SW480 (cell line): ENCODE measurements at regions not wholly inside any gene's neighbourhood (a gene's known extent, or its start where the extent isn't known, plus 50 kb on each side); places are given as distances from the start of the nearest gene placed in this dataset.
A peak's percentile ranks its signal among the peaks of the same experiment; 100 is the strongest.
"Not testable (repeated sequence)": the region's sequence is repeated elsewhere in the genome, so short reads cannot be mapped to it uniquely, and the experiment has no call there.

Experiments used
- DNase-seq: peaks from one replicate; pipeline ENCODE4 v3.0.0-alpha.2; 2016; ENCODE audit warnings: low spot score

GRCh38 chr17:5864741-5865657, 205.2 kb upstream of the WSCD1 start:
- DNase-seq = no peak

GRCh38 chr17:5866978-5867377, 203.2 kb upstream of the WSCD1 start:
- DNase-seq = no peak

- no peak for DNase-seq
Measured at GRCh38 chr17:5869041-5869745, 201.0 kb upstream of the WSCD1 start.

DNA sequence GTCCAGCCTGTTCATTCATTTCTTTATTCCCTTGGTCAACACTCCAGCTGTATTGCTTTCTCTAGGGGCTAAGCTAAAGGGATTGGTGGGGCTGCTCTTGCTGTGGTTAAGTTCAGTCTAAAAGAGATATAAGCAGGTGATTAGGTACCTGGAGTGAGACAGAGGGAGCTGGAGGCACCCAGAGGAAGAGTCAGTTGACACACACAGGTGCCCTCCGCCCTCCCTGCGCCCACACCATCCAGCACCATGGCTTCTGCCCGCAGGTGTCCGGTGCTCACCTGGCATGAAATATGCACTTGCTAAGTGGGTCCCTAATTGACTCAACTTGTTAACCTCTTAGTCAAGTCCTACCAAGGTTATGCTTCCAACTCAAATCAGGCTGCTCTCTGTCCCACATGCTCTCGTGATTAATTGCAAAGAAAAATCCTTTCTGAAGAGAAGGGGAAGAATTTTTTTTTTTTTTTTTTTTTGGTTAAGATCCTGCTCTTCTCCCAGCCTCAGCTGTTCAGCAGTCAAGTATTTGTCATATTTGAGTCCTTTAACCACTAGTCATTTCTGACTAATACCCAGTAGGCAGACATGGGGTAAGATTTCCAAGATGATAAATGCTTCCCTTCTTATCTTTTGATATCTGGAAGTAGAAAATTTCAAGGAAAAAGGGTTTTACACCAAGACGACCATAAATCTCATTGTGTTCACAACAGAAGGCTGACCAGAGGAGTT, 199.8 kb upstream of the WSCD1 start:
- DNase-seq = no peak

DNA sequence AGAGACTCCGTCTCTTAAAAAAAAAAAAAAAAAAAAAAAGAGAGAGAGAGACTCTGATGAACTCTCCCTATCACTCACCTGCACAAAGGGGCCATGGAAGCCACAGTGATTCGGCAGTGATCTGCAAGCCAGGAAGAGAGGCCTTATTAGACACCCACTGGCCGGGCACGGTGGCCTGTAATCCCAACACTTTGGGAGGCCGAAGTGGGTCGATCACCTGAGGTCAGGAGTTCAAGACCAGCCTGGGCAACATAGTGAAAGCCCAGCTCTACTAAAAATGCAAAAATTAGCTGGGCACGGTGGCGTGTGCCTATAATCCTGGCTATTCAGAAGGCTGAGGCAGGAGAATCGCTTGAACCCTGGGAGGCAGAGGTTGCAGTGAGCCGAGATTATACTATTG, 198.5 kb upstream of the WSCD1 start:
- no peak for DNase-seq

DNA sequence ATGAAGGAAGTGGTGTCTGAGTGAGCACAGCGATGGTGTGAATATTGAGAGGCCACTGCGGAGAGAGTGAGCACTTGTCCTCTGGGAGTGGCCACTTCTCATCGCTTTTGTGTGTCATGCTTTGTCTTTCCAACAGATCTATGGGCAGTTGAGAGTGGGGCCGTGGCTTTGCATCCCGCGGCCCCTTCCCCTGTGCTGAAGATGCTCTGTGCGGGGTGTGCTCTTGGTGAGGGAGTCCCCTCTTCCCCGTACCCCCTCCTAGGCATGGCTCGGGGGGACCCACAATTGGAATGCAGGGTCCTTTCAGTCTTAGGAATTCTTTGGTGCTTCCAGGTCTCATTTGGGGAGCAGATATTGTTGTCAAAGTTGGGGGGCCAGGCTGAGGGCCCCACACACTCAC, 197.3 kb upstream of the WSCD1 start:
- no peak for DNase-seq

DNA sequence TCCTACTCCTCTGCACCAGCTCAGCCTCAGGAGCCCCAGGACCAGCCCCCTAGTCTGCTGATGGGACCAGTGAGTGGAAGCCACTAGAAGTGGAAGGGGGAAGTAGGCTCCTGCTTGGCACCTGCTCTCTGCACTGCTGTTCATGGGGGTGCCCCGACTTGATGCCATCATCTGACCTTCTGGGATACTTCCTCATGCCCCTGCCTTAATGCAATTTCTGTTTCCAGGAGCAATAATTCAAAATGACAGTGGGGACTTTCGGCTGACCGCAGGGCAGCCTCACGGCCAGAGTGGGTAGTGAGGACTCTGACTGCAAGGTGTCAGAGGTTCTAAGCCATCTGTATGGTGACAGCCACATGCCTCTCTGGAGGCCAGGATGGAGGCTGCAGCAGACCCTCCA, 196.4 kb upstream of the WSCD1 start:
- no peak for DNase-seq

DNA sequence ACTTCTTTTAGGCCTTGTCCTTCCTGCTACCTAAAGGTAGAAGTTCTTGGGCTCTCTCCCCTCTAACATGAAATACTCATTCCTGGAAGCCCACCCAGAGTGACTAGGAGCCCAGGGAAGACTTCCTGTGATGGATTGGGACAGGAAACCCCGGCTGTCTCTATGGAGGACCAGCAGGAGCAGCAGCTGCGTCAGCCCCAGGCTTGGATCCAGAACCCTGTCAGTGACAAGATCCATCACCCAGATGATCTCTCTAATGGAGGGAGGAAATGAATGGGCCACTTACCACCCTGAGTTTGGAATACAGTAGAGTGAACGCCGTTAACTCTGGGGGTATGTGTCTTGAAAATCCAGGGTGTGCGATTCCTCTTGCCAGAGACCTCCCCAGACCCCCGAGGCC, 195.7 kb upstream of the WSCD1 start:
- DNase-seq = no peak

DNA sequence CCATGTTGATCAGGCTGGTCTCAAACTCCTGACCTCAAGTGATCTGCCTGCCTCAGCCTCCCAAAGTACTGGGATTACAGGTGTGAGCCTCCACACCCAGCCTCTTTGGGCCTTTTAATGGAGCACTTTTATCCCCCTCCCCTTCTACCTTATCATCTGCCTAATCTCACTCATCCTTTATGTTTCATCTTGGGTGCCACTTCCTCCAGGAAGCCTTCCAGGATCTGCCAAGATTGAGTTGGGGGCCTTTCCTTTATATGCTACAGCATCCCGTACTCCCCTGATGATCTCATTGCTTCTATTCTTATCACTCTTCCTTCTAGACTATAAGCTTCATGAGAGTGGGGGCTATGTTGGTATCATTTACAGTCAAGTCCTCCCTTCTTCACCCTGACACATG, 192.8 kb upstream of the WSCD1 start:
- no peak for DNase-seq

GRCh38 chr17:5877948-5878347, 192.2 kb upstream of the WSCD1 start:
- no peak for DNase-seq

DNA sequence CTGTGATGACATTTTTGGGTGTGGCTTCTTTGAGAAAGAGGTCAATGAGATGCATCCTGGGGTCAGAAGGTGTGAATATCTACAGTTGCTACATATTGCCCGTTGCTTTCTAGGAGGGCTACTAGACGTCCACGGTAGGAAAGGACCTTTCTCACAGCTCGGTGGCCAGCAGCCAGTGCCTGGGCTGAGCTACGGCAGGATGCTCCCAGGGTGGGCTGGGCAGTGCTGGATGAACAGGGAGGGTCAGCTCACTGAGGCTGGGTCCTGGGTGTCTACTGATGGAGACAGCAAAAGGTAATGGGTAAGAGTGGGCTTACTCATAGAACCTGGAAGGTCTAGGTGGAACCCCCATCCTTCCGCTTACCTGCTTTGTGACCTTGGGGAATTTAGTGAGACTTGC, 188.3 kb upstream of the WSCD1 start:
- no peak for DNase-seq

GRCh38 chr17:5883775-5884665, 186.2 kb upstream of the WSCD1 start:
- DNase-seq = peak; percentile 47

GRCh38 chr17:5885336-5885735, 184.8 kb upstream of the WSCD1 start:
- no peak for DNase-seq

DNA sequence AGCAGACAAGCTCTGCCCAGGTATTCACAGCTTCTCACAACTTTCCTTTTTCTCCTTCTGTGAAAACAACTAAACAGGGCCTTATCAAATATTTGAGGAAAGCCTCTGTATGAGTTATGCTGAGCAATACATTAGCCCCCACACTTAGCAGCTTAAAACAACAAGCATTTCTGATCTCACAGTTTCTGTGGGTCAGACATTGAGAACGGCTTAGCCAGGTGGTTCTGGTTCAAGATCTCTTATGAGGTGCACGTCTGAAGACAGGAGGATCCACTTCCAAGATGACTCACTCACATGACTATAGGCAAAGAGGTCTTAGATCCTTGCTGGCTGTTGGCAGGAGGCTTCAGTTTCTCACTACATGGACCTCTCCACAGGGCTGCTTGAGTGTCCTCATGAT, 181.4 kb upstream of the WSCD1 start:
- DNase-seq = no peak

DNA sequence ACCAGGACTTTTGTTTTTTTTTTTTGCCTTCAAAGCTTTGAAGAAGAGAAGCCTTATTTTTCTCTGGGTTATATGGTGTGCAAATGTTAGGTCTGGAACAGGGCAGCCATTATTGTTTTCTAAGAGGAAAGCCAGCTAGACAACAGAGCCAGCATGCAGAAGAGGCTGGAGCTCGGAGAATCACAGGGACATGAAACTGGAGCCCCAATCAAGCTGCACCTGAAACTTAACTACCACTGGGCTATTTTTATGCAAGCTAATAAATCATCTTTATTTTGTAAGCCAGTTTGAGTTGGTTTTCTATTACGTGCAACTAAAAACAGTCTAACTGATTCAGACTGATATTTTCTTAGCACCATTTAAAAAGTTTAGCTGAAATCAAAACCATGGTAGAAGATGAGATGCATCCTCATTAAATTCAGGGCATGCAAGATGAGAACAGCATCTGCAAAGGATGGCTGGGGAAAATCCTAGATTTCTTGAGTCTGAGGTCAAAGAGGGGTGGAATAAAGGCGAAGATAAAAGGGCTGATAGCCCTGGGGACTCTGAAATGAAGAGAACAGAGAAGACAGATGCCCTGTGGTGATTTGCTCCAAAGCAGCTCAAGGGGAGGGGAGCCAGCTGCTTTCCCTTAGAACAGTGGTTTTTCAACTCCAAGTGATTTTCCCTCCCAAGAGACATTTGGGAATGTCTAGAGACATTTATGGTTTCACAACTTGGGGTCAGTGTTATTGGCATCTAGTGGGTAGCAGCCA, 177.1 kb upstream of the WSCD1 start:
- no peak for DNase-seq

DNA sequence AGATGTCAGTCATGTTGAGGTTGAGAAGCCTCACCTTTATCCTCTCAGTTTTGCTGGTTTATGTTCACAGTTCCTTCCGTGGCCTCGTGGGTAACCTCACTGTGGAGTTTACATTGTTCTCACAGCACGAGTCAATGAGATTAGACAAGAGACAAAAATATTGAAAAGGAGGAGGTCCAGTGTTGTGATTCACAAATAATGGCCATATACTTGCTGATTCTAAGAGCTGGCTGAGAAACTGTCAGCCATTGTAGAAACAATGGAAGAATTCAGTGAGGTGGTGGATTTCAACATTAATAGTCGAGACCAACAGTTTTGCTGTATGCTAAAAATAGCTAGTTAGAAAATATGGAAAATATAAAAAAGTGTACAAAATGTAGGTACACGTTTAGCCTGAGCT, 176.4 kb upstream of the WSCD1 start:
- no peak for DNase-seq

- DNase-seq = no peak
Measured at GRCh38 chr17:5895276-5895675, 174.9 kb upstream of the WSCD1 start.

- no peak for DNase-seq
Measured at GRCh38 chr17:5896215-5896614, 174.0 kb upstream of the WSCD1 start.

DNA sequence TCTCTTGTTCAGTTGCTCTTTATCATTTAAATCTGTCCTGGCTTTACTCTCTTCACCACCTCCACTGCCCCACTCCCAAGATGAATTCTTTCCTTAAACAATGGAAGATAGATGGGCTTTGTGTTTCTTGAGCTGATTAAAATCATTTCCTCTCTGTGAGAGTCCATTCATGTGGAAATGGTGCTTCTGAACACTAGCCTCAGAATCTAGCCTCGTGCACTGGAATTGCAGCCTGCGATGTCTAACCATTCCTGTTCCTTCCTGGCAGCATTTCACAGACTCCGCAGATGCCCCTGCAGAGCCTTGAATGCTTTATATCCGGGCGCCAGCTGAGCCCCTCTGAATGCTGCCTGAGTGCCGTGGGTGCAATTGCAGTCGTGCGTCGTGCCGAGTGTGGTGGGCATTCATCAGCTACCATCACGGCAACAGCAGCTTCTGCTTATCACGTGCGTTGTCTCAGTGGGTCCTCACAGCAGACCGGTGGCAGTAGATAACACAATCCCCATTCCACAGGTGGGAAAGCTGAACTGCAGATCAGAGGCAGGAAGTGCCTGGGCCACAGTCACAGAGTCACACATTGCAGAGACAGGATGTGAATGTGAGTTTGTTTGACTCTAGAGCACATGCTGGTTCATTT, 172.8 kb upstream of the WSCD1 start:
- DNase-seq = no peak

DNA sequence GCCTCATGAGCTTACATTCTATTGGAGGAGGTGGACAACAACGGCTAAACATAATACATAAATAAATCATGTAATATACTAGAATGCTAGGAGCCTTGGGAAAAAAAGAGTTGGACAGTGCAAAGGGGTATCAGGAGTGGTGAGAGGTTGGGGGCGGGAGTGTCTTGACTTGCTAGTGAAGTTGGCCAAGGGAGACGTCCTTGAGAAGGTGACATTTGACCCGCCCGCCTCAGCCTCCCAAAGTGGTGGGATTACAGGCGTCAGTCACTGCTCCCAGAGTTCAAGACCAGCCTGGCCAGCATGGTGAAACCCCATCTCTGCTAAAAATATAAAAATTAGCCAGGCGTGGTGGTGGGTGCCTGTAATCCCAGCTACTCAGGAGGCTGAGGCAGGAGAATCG, 172.2 kb upstream of the WSCD1 start:
- DNase-seq = not testable (repeated sequence)

DNA sequence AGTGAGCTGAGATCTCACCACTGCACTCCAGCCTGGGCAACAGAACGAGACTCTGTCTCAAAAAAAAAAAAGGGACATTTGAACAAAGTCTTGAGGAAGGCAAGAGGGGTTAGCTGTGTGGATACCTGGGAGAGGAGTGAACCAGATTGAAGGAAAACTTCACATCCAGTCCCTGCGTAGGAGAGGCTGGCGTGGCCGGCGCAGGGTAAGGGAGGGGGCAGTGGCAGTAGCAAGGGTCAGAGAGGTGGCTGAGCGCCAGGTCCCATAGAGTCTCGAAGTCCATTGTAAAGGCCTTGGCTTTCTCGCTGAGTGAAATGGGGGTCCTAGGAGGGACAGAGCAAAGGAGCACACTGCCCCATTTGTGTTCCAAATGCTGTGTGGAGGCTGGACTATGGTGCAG, 171.8 kb upstream of the WSCD1 start:
- DNase-seq = no peak
